CD4-positive, alpha-beta memory T cell (primary cell): ENCODE measurements at regions not wholly inside any gene's neighbourhood (a gene's known extent, or its start where the extent isn't known, plus 50 kb on each side); places are given as distances from the start of the nearest gene placed in this dataset.

Experiments used
- CTCF ChIA-PET: fragments of 350-600 bp; sonication (Branson Sonifier 250); formaldehyde crosslinking; loops from one replicate; lab custom pipeline; 2021; ENCODE audit warnings: inconsistent platforms; ENCODE audit not compliant: partially characterized antibody; lab: Charles Lee
- POLR2A ChIA-PET: fragments of 350-600 bp; sonication (Branson Sonifier 250); formaldehyde crosslinking; loops from one replicate; lab custom pipeline; 2021; ENCODE audit not compliant: partially characterized antibody; lab: Charles Lee
- DNase-seq, 5 donors: peaks; one replicate each; pipeline versions ENCODE4 v3.0.0 to v3.0.0-alpha.2; 2020 to 2022; ENCODE audit warnings: mixed read lengths in 1 of 5
- H3K27ac ChIP-seq: one replicate; pipeline ENCODE4 v1.7.0; 2013; ENCODE audit warnings: low read depth, low read length
- H3K27me3 ChIP-seq: 2 replicates; pipeline ENCODE4 v1.7.0; 2013; ENCODE audit warnings: mild to moderate bottlenecking, low read length, moderate library complexity; ENCODE audit not compliant: insufficient read depth
- H3K36me3 ChIP-seq: 2 replicates; pipeline ENCODE4 v1.7.0; 2013; ENCODE audit warnings: mild to moderate bottlenecking, low read length, moderate library complexity; ENCODE audit not compliant: insufficient read depth
- H3K4me1 ChIP-seq: 2 replicates; pipeline ENCODE4 v1.7.0; 2013; ENCODE audit warnings: mild to moderate bottlenecking, low read length, moderate library complexity; ENCODE audit not compliant: insufficient read depth
- H3K4me3 ChIP-seq, 2 donors: one replicate each; pipeline ENCODE4 v1.7.0; 2013; ENCODE audit warnings: low read length in 2 of 2, mild to moderate bottlenecking in 1 of 2
- H3K9me3 ChIP-seq, 2 donors: one replicate each; pipeline ENCODE4 v1.7.0; 2013; ENCODE audit warnings: low read length in 2 of 2, control low read depth in 1 of 2; ENCODE audit not compliant: control insufficient read depth in 1 of 2
- H3K27ac Mint-ChIP-seq, 7 donors: one replicate each; pipeline ENCODE4 v1.8.0; 2020 to 2021; ENCODE audit warnings: mixed read lengths in 7 of 7, mild to moderate bottlenecking in 6 of 7, inconsistent platforms in 3 of 7, moderate library complexity in 3 of 7
- H3K27me3 Mint-ChIP-seq, 2 donors: one replicate each; pipeline ENCODE4 v1.8.0; 2020 to 2021; ENCODE audit warnings: mixed read lengths in 2 of 2
- H3K36me3 Mint-ChIP-seq, 2 donors: one replicate each; pipeline ENCODE4 v1.8.0; 2020 to 2021; ENCODE audit warnings: mixed read lengths in 2 of 2, inconsistent platforms in 1 of 2, mild to moderate bottlenecking in 1 of 2
- H3K4me1 Mint-ChIP-seq, 4 donors: one replicate each; pipeline ENCODE4 v1.8.0; 2020 to 2021; ENCODE audit warnings: mixed read lengths in 4 of 4, mild to moderate bottlenecking in 1 of 4
- H3K4me3 Mint-ChIP-seq, 8 donors: one replicate each; pipeline ENCODE4 v1.8.0; 2020 to 2021; ENCODE audit warnings: mixed read lengths in 8 of 8, mild to moderate bottlenecking in 7 of 8, moderate library complexity in 6 of 8, inconsistent platforms in 3 of 8
- H3K9me3 Mint-ChIP-seq, 8 donors: one replicate each; pipeline ENCODE4 v1.8.0; 2020 to 2021; ENCODE audit warnings: mixed read lengths in 8 of 8, mild to moderate bottlenecking in 5 of 8, inconsistent platforms in 3 of 8, moderate library complexity in 1 of 8
- intact Hi-C: fragments of 100-400 bp; cut with micrococcal nuclease; formaldehyde crosslinking; loops from one replicate; pipeline ENCODE4 v1.15.1; 2023

- no peaks in the 10 kb centered on the region for H3K9me3 Mint-ChIP-seq
- no peaks in the 10 kb centered on the region for H3K36me3 ChIP-seq
- H3K27ac ChIP-seq, result no peak overlapping the region
- H3K4me3 Mint-ChIP-seq, result no peak overlapping the region
- peaks cover 3 to 4% of the 10 kb centered on the region in 2 donors for H3K27me3 Mint-ChIP-seq
- intact Hi-C loops, result no loop called here
- no peaks in the 10 kb centered on the region for H3K27me3 ChIP-seq
- no peak overlapping the region for H3K27ac Mint-ChIP-seq
- no peaks in the 10 kb centered on the region for H3K4me1 Mint-ChIP-seq
- no peaks in the 10 kb centered on the region for H3K36me3 Mint-ChIP-seq
- H3K9me3 ChIP-seq, result no peaks in the 10 kb centered on the region
- ChIA-PET CTCF (no interaction called here), POLR2A (no interaction called here)
- H3K4me1 ChIP-seq, result no peaks in the 10 kb centered on the region
- no peak overlapping the region for H3K4me3 ChIP-seq
- no peak for DNase-seq
These were observed 466.5 kb upstream of the DYNLRB2 start for GRCh38 chr16:80074329-80074728.

GRCh38 chr16:80071964-80072456 is 468.8 kb upstream of the DYNLRB2 start:
- H3K27me3 Mint-ChIP-seq, result peaks cover 3 to 4% of the 10 kb centered on the region in 2 donors
- H3K4me3 ChIP-seq, result no peak overlapping the region

GRCh38 chr16:80066805-80067580 is 466.5 kb upstream of the MAF start:
- H3K4me1 Mint-ChIP-seq, result no peaks in the 10 kb centered on the region
- H3K9me3 Mint-ChIP-seq, result peaks cover 0 to 2% (median 0%) of the 10 kb centered on the region in 8 donors
- Histone ChIP-seq H3K27ac (no peak overlapping the region), H3K4me1 (no peaks in the 10 kb centered on the region), H3K4me3 (no peak overlapping the region), H3K9me3 (no peaks in the 10 kb centered on the region), H3K27me3 (no peaks in the 10 kb centered on the region), H3K36me3 (no peaks in the 10 kb centered on the region)
- CTCF ChIA-PET, result no interaction called here
- POLR2A ChIA-PET, result no interaction called here
- intact Hi-C loops, result no loop called here
- no peaks in the 10 kb centered on the region for H3K36me3 Mint-ChIP-seq
- peaks cover 1 to 3% of the 10 kb centered on the region in 2 donors for H3K27me3 Mint-ChIP-seq
- H3K27ac Mint-ChIP-seq, result no peak overlapping the region
- DNase-seq, result no peak
- no peak overlapping the region for H3K4me3 Mint-ChIP-seq

More at GRCh38 chr16:80071964-80072456, 468.8 kb upstream of the DYNLRB2 start:
- no peak overlapping the region for H3K27ac Mint-ChIP-seq
- Histone ChIP-seq H3K27ac (no peak overlapping the region), H3K27me3 (no peaks in the 10 kb centered on the region), H3K36me3 (no peaks in the 10 kb centered on the region), H3K4me1 (no peaks in the 10 kb centered on the region), H3K9me3 (no peaks in the 10 kb centered on the region)
- ChIA-PET CTCF (no interaction called here), POLR2A (no interaction called here)
- no peak for DNase-seq
- intact Hi-C loops, result no loop called here
- no peak overlapping the region for H3K4me3 Mint-ChIP-seq
- no peaks in the 10 kb centered on the region for H3K36me3 Mint-ChIP-seq
- peaks cover 0 to 2% (median 0%) of the 10 kb centered on the region in 8 donors for H3K9me3 Mint-ChIP-seq
- no peaks in the 10 kb centered on the region for H3K4me1 Mint-ChIP-seq

- no peaks in the 10 kb centered on the region for H3K4me1 Mint-ChIP-seq
These were observed 465.0 kb upstream of the MAF start for GRCh38 chr16:80065541-80065940.

GRCh38 chr16:80063713-80064069 is 463.2 kb upstream of the MAF start:
- H3K27ac Mint-ChIP-seq, result no peak overlapping the region
- Histone ChIP-seq H3K36me3 (no peaks in the 10 kb centered on the region), H3K4me3 (no peak overlapping the region), H3K4me1 (no peaks in the 10 kb centered on the region), H3K27me3 (no peaks in the 10 kb centered on the region), H3K27ac (no peak overlapping the region), H3K9me3 (no peaks in the 10 kb centered on the region)
- no peak for DNase-seq
- H3K4me1 Mint-ChIP-seq, result no peaks in the 10 kb centered on the region
- intact Hi-C loops, result no loop called here
- H3K36me3 Mint-ChIP-seq, result no peaks in the 10 kb centered on the region
- H3K9me3 Mint-ChIP-seq, result peaks cover 0 to 3% (median 0%) of the 10 kb centered on the region in 8 donors
- ChIA-PET POLR2A (no interaction called here), CTCF (no interaction called here)
- peaks cover 0 to 5% of the 10 kb centered on the region in 2 donors for H3K27me3 Mint-ChIP-seq
- no peak overlapping the region for H3K4me3 Mint-ChIP-seq

More at GRCh38 chr16:80065541-80065940, 465.0 kb upstream of the MAF start:
- Mint-ChIP-seq H3K27ac (no peak overlapping the region), H3K4me3 (no peak overlapping the region), H3K36me3 (no peaks in the 10 kb centered on the region), H3K27me3 (peaks cover 2 to 3% of the 10 kb centered on the region in 2 donors), H3K9me3 (peaks cover 0 to 4% (median 0%) of the 10 kb centered on the region in 8 donors)
- H3K4me1 ChIP-seq, result no peaks in the 10 kb centered on the region
- H3K27me3 ChIP-seq, result no peaks in the 10 kb centered on the region
- ChIA-PET CTCF (no interaction called here), POLR2A (no interaction called here)
- no peak for DNase-seq
- intact Hi-C loops, result no loop called here
- no peaks in the 10 kb centered on the region for H3K9me3 ChIP-seq
- H3K36me3 ChIP-seq, result no peaks in the 10 kb centered on the region
- no peak overlapping the region for H3K4me3 ChIP-seq
- H3K27ac ChIP-seq, result no peak overlapping the region

GRCh38 chr16:80063031-80063712 is 462.6 kb upstream of the MAF start:
- H3K4me1 Mint-ChIP-seq, result no peaks in the 10 kb centered on the region
- H3K27me3 ChIP-seq, result no peaks in the 10 kb centered on the region
- CTCF ChIA-PET, result no interaction called here
- H3K4me3 ChIP-seq, result no peak overlapping the region
- peaks cover 0 to 2% (median 0%) of the 10 kb centered on the region in 8 donors for H3K9me3 Mint-ChIP-seq
- peaks cover 0 to 5% of the 10 kb centered on the region in 2 donors for H3K27me3 Mint-ChIP-seq
- H3K36me3 Mint-ChIP-seq, result no peaks in the 10 kb centered on the region
- H3K4me3 Mint-ChIP-seq, result no peak overlapping the region
- DNase-seq, result no peak
- no peak overlapping the region for H3K27ac ChIP-seq
- no peaks in the 10 kb centered on the region for H3K9me3 ChIP-seq
- POLR2A ChIA-PET, result no interaction called here
- intact Hi-C loops, result no loop called here
- H3K27ac Mint-ChIP-seq, result no peak overlapping the region
- H3K36me3 ChIP-seq, result no peaks in the 10 kb centered on the region
- no peaks in the 10 kb centered on the region for H3K4me1 ChIP-seq

- H3K36me3 ChIP-seq, result no peaks in the 10 kb centered on the region
- H3K9me3 Mint-ChIP-seq, result peaks cover 0 to 3% (median 0%) of the 10 kb centered on the region in 8 donors
- H3K4me3 ChIP-seq, result no peak overlapping the region
- no peak overlapping the region for H3K27ac Mint-ChIP-seq
- no peaks in the 10 kb centered on the region for H3K36me3 Mint-ChIP-seq
- peaks cover 0 to 5% of the 10 kb centered on the region in 2 donors for H3K27me3 Mint-ChIP-seq
- no peak overlapping the region for H3K27ac ChIP-seq
- POLR2A ChIA-PET, result no interaction called here
- no peaks in the 10 kb centered on the region for H3K9me3 ChIP-seq
- no peaks in the 10 kb centered on the region for H3K4me1 ChIP-seq
- CTCF ChIA-PET, result no interaction called here
- H3K4me3 Mint-ChIP-seq, result no peak overlapping the region
- no peaks in the 10 kb centered on the region for H3K4me1 Mint-ChIP-seq
- intact Hi-C loops, result no loop called here
- no peak for DNase-seq
- H3K27me3 ChIP-seq, result no peaks in the 10 kb centered on the region
These were observed 462.0 kb upstream of the MAF start for GRCh38 chr16:80062361-80063030.
